Endothelial cell of umbilical vein (primary cell): ENCODE measurements at regions not wholly inside any gene's neighbourhood (a gene's known extent, or its start where the extent isn't known, plus 50 kb on each side); places are given as distances from the start of the nearest gene placed in this dataset.

Source experiments
- BruUV-seq: library from RNA; stranded (reverse); fragments of 400-500 nt; replicated peaks from 2 replicates; lab custom pipeline; 2021; lab: Mats Ljungman, UMichigan
- CTCF ChIA-PET: fragments of 300-600, 350-600 bp; sonication (Branson Sonifier 250); formaldehyde crosslinking; loops from one replicate; lab custom pipeline; 2021; ENCODE audit warnings: antibody characterized with exemption, inconsistent platforms; lab: Charles Lee
- POLR2A ChIA-PET: fragments of 300-600, 350-600 bp; sonication (Branson Sonifier 250); formaldehyde crosslinking; loops from one replicate; lab custom pipeline; 2021; ENCODE audit warnings: antibody characterized with exemption, inconsistent platforms; lab: Charles Lee
- DNase-seq: peaks from one replicate; pipeline ENCODE4 v3.0.0-alpha.2; 2011; ENCODE audit warnings: low read depth, low spot score
- FAIRE-seq: peaks from 2 replicates; lab custom pipeline; 2011; peaks lifted over from hg19 to GRCh38; lab: Jason Lieb, UNC
- H2AFZ ChIP-seq: 2 replicates; pipeline ENCODE4 v1.6.0; 2012; ENCODE audit warnings: low read depth, low read length, control low read depth, inconsistent platforms
- H3K27ac ChIP-seq: 2 replicates; pipeline ENCODE4 v1.5.1; 2011; ENCODE audit warnings: low read depth, mild to moderate bottlenecking, control low read depth, low read length, moderate library complexity; ENCODE audit not compliant: insufficient read depth
- H3K27me3 ChIP-seq, 2 experiments: 2 replicates each; pipeline versions ENCODE4 v1.6.0 to v1.6.1; 2011; ENCODE audit warnings: low read length in 2 of 2, mixed read lengths in 1 of 2; ENCODE audit not compliant: control insufficient read depth in 2 of 2, insufficient read depth in 2 of 2
- H3K36me3 ChIP-seq, 2 experiments: 2 replicates in 1 of 2; 3 replicates in 1 of 2; pipeline ENCODE4 v1.5.1; 2011; ENCODE audit warnings: low read length in 2 of 2, mild to moderate bottlenecking in 1 of 2, moderate library complexity in 1 of 2; ENCODE audit not compliant: control insufficient read depth in 2 of 2, insufficient read depth in 2 of 2; ENCODE audit errors: extremely low read depth in 1 of 2
- H3K4me1 ChIP-seq: 3 replicates; pipeline ENCODE4 v1.5.1; 2011; ENCODE audit warnings: mild to moderate bottlenecking, low read length; ENCODE audit not compliant: control insufficient read depth, insufficient read depth; ENCODE audit errors: extremely low read depth
- H3K4me2 ChIP-seq: 2 replicates; pipeline ENCODE4 v1.6.1; 2011; ENCODE audit warnings: low read length, control low read depth, mixed read lengths; ENCODE audit not compliant: insufficient read depth
- H3K4me3 ChIP-seq, 3 experiments: fragments of 200-600 bp in 1 of 3; sonication (generic), shearing (Covaris generic) in 1 of 3; replicated peaks in 1 of 3; 2 replicates each; pipeline ENCODE4 v1.5.1; 2011 to 2016; ENCODE audit warnings: control low read depth in 3 of 3, low read length in 3 of 3, mild to moderate bottlenecking in 2 of 3, inconsistent platforms in 1 of 3, low read depth in 1 of 3, moderate library complexity in 1 of 3; ENCODE audit not compliant: insufficient read depth in 1 of 3
- H3K79me2 ChIP-seq: 2 replicates; pipeline ENCODE4 v1.6.0; 2012; ENCODE audit warnings: low read length, inconsistent platforms; ENCODE audit not compliant: control insufficient read depth, insufficient read depth
- H3K9ac ChIP-seq: replicated peaks from 2 replicates; pipeline ENCODE3; 2011; ENCODE audit warnings: low read length, control low read depth; ENCODE audit not compliant: insufficient read depth; ENCODE audit errors: extremely low read depth
- H3K9me1 ChIP-seq: replicated peaks from 3 replicates; pipeline ENCODE4 v1.6.0; 2011; ENCODE audit warnings: mild to moderate bottlenecking, low read length; ENCODE audit not compliant: control insufficient read depth, insufficient read depth; ENCODE audit errors: extremely low read depth
- H3K9me3 ChIP-seq: replicated peaks from 2 replicates; pipeline ENCODE4 v1.5.1; 2012; ENCODE audit warnings: low read length, inconsistent platforms; ENCODE audit not compliant: control insufficient read depth, insufficient read depth
- H4K20me1 ChIP-seq: replicated peaks from 2 replicates; pipeline ENCODE3; 2011; ENCODE audit warnings: mild to moderate bottlenecking, low read length; ENCODE audit not compliant: control insufficient read depth, insufficient read depth; ENCODE audit errors: extremely low read depth
- EZH2 ChIP-seq: IDR thresholded peaks from 2 replicates; pipeline ENCODE4 v1.6.1; 2012; ENCODE audit warnings: borderline replicate concordance, low read depth, mild to moderate bottlenecking, moderate library complexity, low read length, inconsistent platforms; ENCODE audit not compliant: severe bottlenecking
- FOS ChIP-seq: IDR thresholded peaks from 2 replicates; pipeline ENCODE4 v1.6.1; 2011; ENCODE audit warnings: mild to moderate bottlenecking, low read length, moderate library complexity, borderline replicate concordance; ENCODE audit not compliant: insufficient read depth
- GATA2 ChIP-seq: IDR thresholded peaks from 2 replicates; pipeline ENCODE4 v1.7.0; 2011; ENCODE audit warnings: low read depth, mild to moderate bottlenecking, moderate library complexity, mixed read lengths, low read length; ENCODE audit not compliant: insufficient read length, insufficient read depth
- JUN ChIP-seq: IDR thresholded peaks from 2 replicates; pipeline ENCODE4 v1.6.1; 2011; ENCODE audit warnings: borderline replicate concordance, low read depth; ENCODE audit not compliant: insufficient read length, insufficient read depth
- MYC ChIP-seq: IDR thresholded peaks from one replicate; pipeline ENCODE4 v1.6.1; 2011; ENCODE audit warnings: mild to moderate bottlenecking, low read depth, low read length
- POLR2A ChIP-seq: IDR thresholded peaks from 2 replicates; pipeline ENCODE4 v1.6.1; 2012; ENCODE audit warnings: low read depth, mild to moderate bottlenecking, control low read depth, low read length
- POLR2AphosphoS5 ChIP-seq: IDR thresholded peaks from 2 replicates; pipeline ENCODE4 v1.6.1; 2012; ENCODE audit warnings: low read depth, mild to moderate bottlenecking, control low read depth, low read length, moderate library complexity; ENCODE audit not compliant: insufficient read depth
- dilution Hi-C: fragments of 300-500 bp; cut with MboI; formaldehyde crosslinking; loops from one replicate; pipeline ENCODE4 v1.15.0; 2019; ENCODE audit warnings: low sequenced_read_pairs; ENCODE audit not compliant: extremely low pct_ligation_motif_present
- intact Hi-C: fragments of 100-400 bp; cut with micrococcal nuclease; formaldehyde crosslinking; loops from one replicate; pipeline ENCODE4 v1.10.0; 2022
- TF ChIP-seq, protein P1 (sequence below): IDR thresholded peaks from 2 replicates; pipeline ENCODE4 v1.6.1; 2011; ENCODE audit not compliant: insufficient read depth, insufficient read length
- TF ChIP-seq, protein P2 (sequence below), 2 donors: IDR thresholded peaks; 1 replicate in 1 of 2; 2 replicates in 1 of 2; pipeline ENCODE4 v1.5.1; 2011; ENCODE audit warnings: low read length in 2 of 2, mild to moderate bottlenecking in 2 of 2, moderate library complexity in 2 of 2, control low read depth in 1 of 2, inconsistent platforms in 1 of 2, low read depth in 1 of 2; ENCODE audit not compliant: insufficient read depth in 1 of 2; ENCODE audit errors: extremely low read depth in 1 of 2

DNA sequence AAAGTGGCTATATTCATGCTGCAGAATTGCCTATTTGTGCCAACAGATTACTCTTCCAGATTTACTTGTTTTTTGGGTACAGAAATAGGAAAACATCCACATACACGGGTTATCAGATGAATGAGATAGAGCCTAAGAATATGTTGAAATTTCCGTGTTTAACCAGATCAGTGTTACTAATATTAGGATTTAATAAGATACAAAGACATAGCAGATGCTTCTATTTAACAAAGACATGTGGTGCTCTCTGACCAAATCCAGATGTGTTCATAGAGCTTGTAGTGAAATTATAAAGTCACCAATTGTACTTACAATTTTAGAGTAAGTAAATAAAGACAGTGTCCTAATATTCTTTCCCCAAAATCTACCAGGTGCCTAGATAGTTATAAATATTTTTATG is 208.0 kb downstream of the CASP12 start:
- ChIA-PET CTCF (no interaction called here), POLR2A (no interaction called here)
- Histone ChIP-seq H3K9ac (no peak overlapping the region), H3K36me3 (no peaks in the 10 kb centered on the region), H3K9me3 (no peaks in the 10 kb centered on the region), H3K27ac (no peak overlapping the region), H3K27me3 (no peaks in the 10 kb centered on the region), H3K4me3 (no peak overlapping the region), H3K4me1 (no peaks in the 10 kb centered on the region), H3K4me2 (no peak overlapping the region), H3K9me1 (no peaks in the 10 kb centered on the region), H2AFZ (no peak overlapping the region), H4K20me1 (no peaks in the 10 kb centered on the region), H3K79me2 (no peaks in the 10 kb centered on the region)
- no peak for DNase-seq
- intact Hi-C loops (no loop called here), dilution Hi-C loops (no loop called here)
- no peak for FAIRE-seq
- TF ChIP-seq MYC (no peak), FOS (no peak), EZH2 (no peak), POLR2AphosphoS5 (no peak), GATA2 (no peak), JUN (no peak), POLR2A (no peak)
- TF ChIP-seq, protein P1, sequence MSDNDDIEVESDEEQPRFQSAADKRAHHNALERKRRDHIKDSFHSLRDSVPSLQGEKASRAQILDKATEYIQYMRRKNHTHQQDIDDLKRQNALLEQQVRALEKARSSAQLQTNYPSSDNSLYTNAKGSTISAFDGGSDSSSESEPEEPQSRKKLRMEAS: no peak
- TF ChIP-seq, protein P2, sequence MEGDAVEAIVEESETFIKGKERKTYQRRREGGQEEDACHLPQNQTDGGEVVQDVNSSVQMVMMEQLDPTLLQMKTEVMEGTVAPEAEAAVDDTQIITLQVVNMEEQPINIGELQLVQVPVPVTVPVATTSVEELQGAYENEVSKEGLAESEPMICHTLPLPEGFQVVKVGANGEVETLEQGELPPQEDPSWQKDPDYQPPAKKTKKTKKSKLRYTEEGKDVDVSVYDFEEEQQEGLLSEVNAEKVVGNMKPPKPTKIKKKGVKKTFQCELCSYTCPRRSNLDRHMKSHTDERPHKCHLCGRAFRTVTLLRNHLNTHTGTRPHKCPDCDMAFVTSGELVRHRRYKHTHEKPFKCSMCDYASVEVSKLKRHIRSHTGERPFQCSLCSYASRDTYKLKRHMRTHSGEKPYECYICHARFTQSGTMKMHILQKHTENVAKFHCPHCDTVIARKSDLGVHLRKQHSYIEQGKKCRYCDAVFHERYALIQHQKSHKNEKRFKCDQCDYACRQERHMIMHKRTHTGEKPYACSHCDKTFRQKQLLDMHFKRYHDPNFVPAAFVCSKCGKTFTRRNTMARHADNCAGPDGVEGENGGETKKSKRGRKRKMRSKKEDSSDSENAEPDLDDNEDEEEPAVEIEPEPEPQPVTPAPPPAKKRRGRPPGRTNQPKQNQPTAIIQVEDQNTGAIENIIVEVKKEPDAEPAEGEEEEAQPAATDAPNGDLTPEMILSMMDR (IDR thresholded peaks at IDR 0.05; ENCODE audit: extremely low read depth in 1 of 2, insufficient read depth in 1 of 2, low read depth in 1 of 2, low read length in 2 of 2): no peak
- BruUV-seq: no TSS peak
